Islet of Langerhans (tissue), 1 donor: ENCODE measurements at regions not wholly inside any gene's neighbourhood (a gene's known extent, or its start where the extent isn't known, plus 50 kb on each side); places are given as distances from the start of the nearest gene placed in this dataset.

Experiments
- FAIRE-seq: peaks from one replicate; lab custom pipeline; 2011; peaks lifted over from hg19 to GRCh38; lab: Jason Lieb, UNC

- no peak for FAIRE-seq
These were observed 179.3 kb downstream of the OMA1 start for GRCh38 chr1:58367217-58367616.

GRCh38 chr1:58365328-58365727, 181.2 kb downstream of the OMA1 start:
- no peak for FAIRE-seq

- no peak for FAIRE-seq
These were observed 182.9 kb downstream of the OMA1 start for GRCh38 chr1:58363585-58363984.

GRCh38 chr1:58361134-58361533, 185.4 kb downstream of the OMA1 start:
- no peak for FAIRE-seq

GRCh38 chr1:58358346-58358745, 188.2 kb downstream of the OMA1 start:
- FAIRE-seq, result peak; percentile 94

GRCh38 chr1:58356402-58356801, 190.1 kb downstream of the OMA1 start:
- FAIRE-seq, result no peak

GRCh38 chr1:58353168-58353567, 193.4 kb downstream of the OMA1 start:
- peak; percentile 33 for FAIRE-seq

- FAIRE-seq, result no peak
These were observed 193.9 kb downstream of the OMA1 start for GRCh38 chr1:58352476-58353092.

- FAIRE-seq, result no peak
These were observed 200.5 kb downstream of the OMA1 start for GRCh38 chr1:58346036-58346355.

GRCh38 chr1:58345215-58346035, 201.1 kb downstream of the OMA1 start:
- FAIRE-seq, result no peak

- FAIRE-seq, result no peak
These were observed 206.3 kb downstream of the OMA1 start for GRCh38 chr1:58340185-58340584.

- FAIRE-seq, result no peak
These were observed 208.4 kb downstream of the OMA1 start for GRCh38 chr1:58338081-58338480.

GRCh38 chr1:58333511-58333910, 213.0 kb downstream of the OMA1 start:
- FAIRE-seq, result no peak

- FAIRE-seq, result no peak
These were observed 215.4 kb downstream of the OMA1 start for GRCh38 chr1:58331156-58331555.

GRCh38 chr1:58325866-58326265, 220.7 kb downstream of the OMA1 start:
- no peak for FAIRE-seq

- no peak for FAIRE-seq
These were observed 222.0 kb downstream of the OMA1 start for GRCh38 chr1:58324558-58324957.

- FAIRE-seq, result no peak
These were observed 228.1 kb downstream of the OMA1 start for GRCh38 chr1:58318157-58319005.

- no peak for FAIRE-seq
These were observed 228.8 kb downstream of the OMA1 start for GRCh38 chr1:58317694-58318093.

- no peak for FAIRE-seq
These were observed 229.4 kb downstream of the OMA1 start for GRCh38 chr1:58317086-58317485.

GRCh38 chr1:58316141-58316540, 230.4 kb downstream of the OMA1 start:
- no peak for FAIRE-seq

- no peak for FAIRE-seq
These were observed 233.5 kb downstream of the OMA1 start for GRCh38 chr1:58312971-58313563.

- no peak for FAIRE-seq
These were observed 234.1 kb downstream of the OMA1 start for GRCh38 chr1:58312461-58312860.

- no peak for FAIRE-seq
These were observed 235.6 kb downstream of the OMA1 start for GRCh38 chr1:58310881-58311280.
